Transverse colon (tissue), 4 donors: ENCODE measurements at regions not wholly inside any gene's neighbourhood (a gene's known extent, or its start where the extent isn't known, plus 50 kb on each side); places are given as distances from the start of the nearest gene placed in this dataset.

Experiments used
- DNase-seq: peaks from one replicate; pipeline ENCODE4 v3.0.0-alpha.2; 2019
- H3K27ac ChIP-seq, 4 donors: fragments of 200-600 bp; sonication (generic); 2 replicates each; pipeline ENCODE4 v1.5.1; 2016 to 2018; ENCODE audit warnings: inconsistent platforms in 4 of 4
- H3K27me3 ChIP-seq: fragments of 200-600 bp; sonication (generic); 2 replicates; pipeline ENCODE4 v1.5.1; 2017; ENCODE audit warnings: inconsistent platforms
- H3K36me3 ChIP-seq, 4 donors: fragments of 200-600 bp; sonication (generic); 2 replicates each; pipeline ENCODE4 v1.5.1; 2017 to 2019; ENCODE audit warnings: inconsistent platforms in 4 of 4
- H3K4me1 ChIP-seq, 4 donors: fragments of 200-600 bp; sonication (generic); 2 replicates each; pipeline ENCODE4 v1.5.1; 2017 to 2020; ENCODE audit warnings: inconsistent platforms in 4 of 4
- H3K4me3 ChIP-seq, 4 donors: fragments of 200-600 bp; sonication (generic); 1 replicate in 1 of 4; 2 replicates in 3 of 4; pipeline versions ENCODE4 v1.5.1 to v1.6.1; 2017 to 2019; ENCODE audit warnings: inconsistent platforms in 4 of 4
- H3K9me3 ChIP-seq, 2 donors: fragments of 200-600 bp; sonication (generic); 2 replicates each; pipeline ENCODE4 v1.5.1; 2017 to 2019; ENCODE audit warnings: inconsistent platforms in 2 of 2
- EP300 ChIP-seq: sonication (generic); formaldehyde crosslinking; IDR thresholded peaks from one replicate; pipeline ENCODE4 v1.6.1; 2017; ENCODE audit warnings: antibody characterized with exemption, low read depth
- POLR2A ChIP-seq: fragments of 450-650 bp; IDR thresholded peaks from one replicate; pipeline ENCODE4 v1.6.1; 2016; ENCODE audit warnings: antibody characterized with exemption, mild to moderate bottlenecking, moderate library complexity
- POLR2AphosphoS5 ChIP-seq, 3 donors: sonication (generic); formaldehyde crosslinking; IDR thresholded peaks; one replicate each; pipeline ENCODE4 v1.6.1; 2016; ENCODE audit warnings: antibody characterized with exemption in 3 of 3
- whole genome bisulfite sequencing, 2 donors: methylation state at CpG; one replicate each; pipeline ENCODE4 v1.1.5; 2018; ENCODE audit warnings: low coverage in 1 of 2; 5-methylcytosine and 5-hydroxymethylcytosine counted together
- in situ Hi-C, 4 donors: fragments of 200-750 bp; cut with MboI; loops; one replicate each; pipeline versions ENCODE4 v1.15.0 to v1.15.1; 2017; ENCODE audit warnings: low sequenced_read_pairs in 3 of 4, low pct_ligation_motif_present in 1 of 4, low pct_unique_long_range_greater_than_20kb in 1 of 4
- intact Hi-C: fragments of 100-400 bp; cut with DNase I; formaldehyde crosslinking; loops from one replicate; pipeline ENCODE4 v1.15.1; 2023; ENCODE audit warnings: low total_unique reads
- TF ChIP-seq, protein P1 (sequence below), 5 experiments: fragments of 200-600 bp in 3 of 5; fragments of 450-650 bp in 2 of 5; sonication (generic) in 3 of 5; IDR thresholded peaks; 1 replicate in 2 of 5; 2 replicates in 3 of 5; pipeline ENCODE4 v1.5.1; 2016 to 2017; ENCODE audit warnings: antibody characterized with exemption in 5 of 5, inconsistent platforms in 3 of 5, mild to moderate bottlenecking in 2 of 5, moderate library complexity in 1 of 5

DNA sequence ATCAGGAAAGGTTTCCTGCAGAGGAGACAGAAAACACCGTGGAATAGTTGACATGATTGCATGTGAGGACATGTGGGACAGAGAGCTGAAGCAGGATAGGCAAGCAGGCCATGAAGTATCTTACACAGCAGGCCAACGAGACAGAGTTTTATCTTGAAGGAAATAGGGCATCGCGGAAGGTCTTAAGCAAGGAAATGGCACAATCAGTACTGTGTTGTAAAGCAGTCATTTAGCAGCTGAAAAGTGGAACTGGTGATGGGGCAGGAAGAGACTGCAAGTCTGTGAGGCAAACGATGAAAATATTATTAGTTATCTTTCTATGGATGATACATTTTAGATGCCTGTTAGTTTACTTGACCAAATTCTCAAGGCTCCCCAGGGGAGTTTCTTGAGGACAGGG is 535.1 kb downstream of the SOX2 start:
- intact Hi-C loops: no loop called here
- no peak overlapping the region for H3K4me3 ChIP-seq
- no peaks in the 10 kb centered on the region for H3K4me1 ChIP-seq
- no peaks in the 10 kb centered on the region for H3K36me3 ChIP-seq
- TF ChIP-seq EP300: no peak
- TF ChIP-seq POLR2A: no peak
- TF ChIP-seq, protein P1, sequence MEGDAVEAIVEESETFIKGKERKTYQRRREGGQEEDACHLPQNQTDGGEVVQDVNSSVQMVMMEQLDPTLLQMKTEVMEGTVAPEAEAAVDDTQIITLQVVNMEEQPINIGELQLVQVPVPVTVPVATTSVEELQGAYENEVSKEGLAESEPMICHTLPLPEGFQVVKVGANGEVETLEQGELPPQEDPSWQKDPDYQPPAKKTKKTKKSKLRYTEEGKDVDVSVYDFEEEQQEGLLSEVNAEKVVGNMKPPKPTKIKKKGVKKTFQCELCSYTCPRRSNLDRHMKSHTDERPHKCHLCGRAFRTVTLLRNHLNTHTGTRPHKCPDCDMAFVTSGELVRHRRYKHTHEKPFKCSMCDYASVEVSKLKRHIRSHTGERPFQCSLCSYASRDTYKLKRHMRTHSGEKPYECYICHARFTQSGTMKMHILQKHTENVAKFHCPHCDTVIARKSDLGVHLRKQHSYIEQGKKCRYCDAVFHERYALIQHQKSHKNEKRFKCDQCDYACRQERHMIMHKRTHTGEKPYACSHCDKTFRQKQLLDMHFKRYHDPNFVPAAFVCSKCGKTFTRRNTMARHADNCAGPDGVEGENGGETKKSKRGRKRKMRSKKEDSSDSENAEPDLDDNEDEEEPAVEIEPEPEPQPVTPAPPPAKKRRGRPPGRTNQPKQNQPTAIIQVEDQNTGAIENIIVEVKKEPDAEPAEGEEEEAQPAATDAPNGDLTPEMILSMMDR (IDR thresholded peaks at IDR 0.05): no peak
- no peak for TF ChIP-seq POLR2AphosphoS5 (IDR thresholded peaks at IDR 0.05)
- no peaks in the 10 kb centered on the region for H3K9me3 ChIP-seq
- no peaks in the 10 kb centered on the region for H3K27me3 ChIP-seq
- in situ Hi-C loops: no loop called here
- H3K27ac ChIP-seq: no peak overlapping the region
- DNase-seq: no peak
- 76 to 81% methylated on average over 5 of the region's 5 CpGs for WGBS, 2 donors

DNA sequence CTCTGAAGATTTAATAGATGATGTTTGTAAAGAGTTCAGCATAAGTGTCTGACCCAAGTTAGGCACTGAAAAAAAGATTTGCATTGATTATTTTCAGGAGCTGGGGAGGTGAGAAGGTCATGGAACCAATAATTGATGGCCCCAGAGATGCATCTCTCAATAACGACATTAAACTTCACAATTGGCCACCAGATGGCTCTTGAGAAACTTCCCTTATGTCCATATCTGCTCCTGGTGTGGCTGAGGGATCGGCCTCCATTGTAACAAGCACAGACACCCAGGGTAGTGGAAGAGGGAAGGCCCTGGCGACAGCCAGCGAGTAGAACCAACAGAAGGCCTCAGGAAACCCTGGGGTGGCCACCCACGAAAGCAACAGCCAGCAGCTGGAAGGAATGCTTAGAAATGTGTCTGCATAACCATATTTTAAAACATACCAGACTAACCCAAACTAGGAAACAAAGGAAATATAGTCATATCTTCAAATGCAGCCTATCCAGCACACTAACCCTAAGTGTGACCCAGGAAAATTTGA is 536.7 kb downstream of the SOX2 start:
- Histone ChIP-seq H3K27ac (no peak overlapping the region), H3K4me1 (no peaks in the 10 kb centered on the region), H3K9me3 (no peaks in the 10 kb centered on the region), H3K27me3 (no peaks in the 10 kb centered on the region), H3K4me3 (no peak overlapping the region), H3K36me3 (no peaks in the 10 kb centered on the region)
- TF ChIP-seq EP300 (no peak), POLR2AphosphoS5 (IDR thresholded peaks at IDR 0.05) (no peak), POLR2A (no peak)
- TF ChIP-seq, protein P1 (IDR thresholded peaks at IDR 0.05): no peak
- WGBS, 2 donors: 62 to 65% methylated on average over 4 to 5 of the region's 5 CpGs
- in situ Hi-C loops (no loop called here), intact Hi-C loops (no loop called here)
- DNase-seq: no peak

DNA sequence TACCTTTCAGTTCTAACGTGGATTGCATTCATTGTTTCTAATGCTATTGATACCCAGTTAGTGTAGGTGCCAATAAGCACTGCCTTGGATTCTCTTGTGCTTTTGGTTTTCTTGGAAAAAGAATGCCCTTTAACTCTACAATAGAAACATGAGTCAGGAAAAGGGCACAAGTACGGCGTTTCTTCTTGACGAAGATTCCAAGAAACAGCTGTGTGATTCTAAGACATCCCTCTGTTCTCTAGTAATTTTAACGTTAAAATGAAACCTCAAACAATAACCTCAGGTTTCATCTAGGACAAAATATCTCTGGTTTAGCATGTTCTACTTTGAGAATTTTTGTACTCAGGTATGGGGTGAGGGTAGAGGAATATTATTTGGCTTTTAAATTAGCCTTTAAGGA is 540.5 kb upstream of the ATP11B start:
- H3K36me3 ChIP-seq: no peaks in the 10 kb centered on the region
- H3K27me3 ChIP-seq: no peaks in the 10 kb centered on the region
- WGBS, 2 donors: 58 to 70% methylated on average over 5 of the region's 5 CpGs
- no peaks in the 10 kb centered on the region for H3K9me3 ChIP-seq
- no peak for TF ChIP-seq POLR2A
- TF ChIP-seq, protein P1 (IDR thresholded peaks at IDR 0.05): no peak
- TF ChIP-seq EP300: no peak
- TF ChIP-seq POLR2AphosphoS5 (IDR thresholded peaks at IDR 0.05): no peak
- H3K27ac ChIP-seq: no peak overlapping the region
- intact Hi-C loops (no loop called here), in situ Hi-C loops (loop anchor here in 2 of 4 donors (25.0 kb wide), 1 partner anchor 541 kb away; the partner anchor contains the start of gene SOX2 (in 2 of the 2))
- H3K4me1 ChIP-seq: no peaks in the 10 kb centered on the region
- H3K4me3 ChIP-seq: no peak overlapping the region
- DNase-seq: no peak

DNA sequence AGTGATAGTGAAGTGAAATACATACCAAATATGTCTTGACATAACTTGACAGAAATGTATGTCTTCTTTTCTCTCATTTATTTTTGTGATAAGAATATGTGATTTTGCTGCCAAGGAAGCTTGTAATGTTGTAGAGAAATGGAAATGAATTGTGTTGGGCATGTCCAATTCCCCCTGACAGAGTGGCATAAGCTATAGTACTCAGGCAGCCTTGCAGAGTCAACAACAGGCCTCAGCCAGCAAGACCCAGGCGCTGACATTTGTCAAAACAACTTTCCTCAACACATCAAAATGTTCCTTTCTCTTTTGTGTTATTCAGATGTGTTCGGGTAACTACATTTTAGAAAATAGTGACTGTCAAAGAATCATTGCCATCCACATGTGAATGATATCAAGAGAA is 538.1 kb upstream of the ATP11B start:
- TF ChIP-seq POLR2AphosphoS5 (IDR thresholded peaks at IDR 0.05) (no peak), POLR2A (no peak), EP300 (no peak)
- TF ChIP-seq, protein P1 (IDR thresholded peaks at IDR 0.05): no peak
- intact Hi-C loops (no loop called here), in situ Hi-C loops (loop anchor here in 2 of 4 donors (25.0 kb wide), 1 partner anchor 543 kb away; the partner anchor contains the start of gene SOX2 (in 2 of the 2))
- Histone ChIP-seq H3K9me3 (no peaks in the 10 kb centered on the region), H3K4me1 (no peaks in the 10 kb centered on the region), H3K27ac (no peak overlapping the region), H3K27me3 (peaks cover 10% of the 10 kb centered on the region), H3K36me3 (no peaks in the 10 kb centered on the region), H3K4me3 (no peak overlapping the region)
- WGBS, 2 donors: 75 to 79% methylated on average over 2 of the region's 2 CpGs
- DNase-seq: no peak
